Naive B cell (primary cell): ENCODE measurements at regions not wholly inside any gene's neighbourhood (a gene's known extent, or its start where the extent isn't known, plus 50 kb on each side); places are given as distances from the start of the nearest gene placed in this dataset.
"Not testable (repeated sequence)": the region's sequence is repeated elsewhere in the genome, so short reads cannot be mapped to it uniquely, and the experiment has no call there.

Source experiments
- ATAC-seq, 2 donors: fragments of 150-1000 bp; cut with Tn5 transposase; 2 replicates each; pipeline ENCODE4 v1.10.0; 2021; ENCODE audit warnings: low read depth in 2 of 2, mild to moderate bottlenecking in 2 of 2, moderate library complexity in 2 of 2
- DNase-seq: peaks from one replicate; pipeline ENCODE4 v3.0.0; 2022
- H3K27ac Mint-ChIP-seq, 6 donors: one replicate each; pipeline ENCODE4 v1.8.0; 2020 to 2022; ENCODE audit warnings: mild to moderate bottlenecking in 6 of 6, mixed read lengths in 6 of 6, moderate library complexity in 5 of 6, inconsistent platforms in 2 of 6
- H3K27me3 Mint-ChIP-seq, 3 donors: one replicate each; pipeline ENCODE4 v1.8.0; 2021 to 2022; ENCODE audit warnings: mixed read lengths in 3 of 3, mild to moderate bottlenecking in 1 of 3
- H3K36me3 Mint-ChIP-seq, 2 donors: one replicate each; pipeline ENCODE4 v1.8.0; 2020 to 2022; ENCODE audit warnings: mixed read lengths in 2 of 2, inconsistent platforms in 1 of 2, mild to moderate bottlenecking in 1 of 2
- H3K4me1 Mint-ChIP-seq, 3 donors: one replicate each; pipeline ENCODE4 v1.8.0; 2020 to 2022; ENCODE audit warnings: mixed read lengths in 3 of 3, inconsistent platforms in 1 of 3, mild to moderate bottlenecking in 1 of 3, moderate library complexity in 1 of 3
- H3K4me3 Mint-ChIP-seq, 8 donors: one replicate each; pipeline ENCODE4 v1.8.0; 2020 to 2022; ENCODE audit warnings: mild to moderate bottlenecking in 8 of 8, mixed read lengths in 8 of 8, moderate library complexity in 8 of 8, inconsistent platforms in 2 of 8
- H3K9me3 Mint-ChIP-seq, 7 donors: one replicate each; pipeline ENCODE4 v1.8.0; 2020 to 2022; ENCODE audit warnings: mixed read lengths in 7 of 7, mild to moderate bottlenecking in 5 of 7, inconsistent platforms in 2 of 7, moderate library complexity in 1 of 7

GRCh38 chr13:101003566-101003965 lies 329.0 kb upstream of the TMTC4 start:
- Mint-ChIP-seq H3K27me3 (no peaks in the 10 kb centered on the region), H3K27ac (no peak overlapping the region), H3K9me3 (peaks cover 0 to 8% (median 2%) of the 10 kb centered on the region in 7 donors), H3K4me3 (no peak overlapping the region), H3K36me3 (no peaks in the 10 kb centered on the region), H3K4me1 (no peaks in the 10 kb centered on the region)
- DNase-seq (no peak), ATAC-seq (no peak)

GRCh38 chr13:100989392-100989791 lies 314.8 kb upstream of the TMTC4 start:
- Mint-ChIP-seq H3K27ac (no peak overlapping the region), H3K9me3 (peaks cover 0 to 33% (median 9%) of the 10 kb centered on the region in 7 donors), H3K4me3 (no peak overlapping the region), H3K27me3 (no peaks in the 10 kb centered on the region), H3K36me3 (no peaks in the 10 kb centered on the region), H3K4me1 (no peaks in the 10 kb centered on the region)
- no peak for DNase-seq
- no peak for ATAC-seq

GRCh38 chr13:100988921-100989320 lies 314.3 kb upstream of the TMTC4 start:
- H3K4me1 Mint-ChIP-seq, result no peaks in the 10 kb centered on the region
- no peaks in the 10 kb centered on the region for H3K36me3 Mint-ChIP-seq
- ATAC-seq (no peak), DNase-seq (no peak)
- no peak overlapping the region for H3K27ac Mint-ChIP-seq
- no peaks in the 10 kb centered on the region for H3K27me3 Mint-ChIP-seq
- no peak overlapping the region for H3K4me3 Mint-ChIP-seq
- peaks cover 0 to 31% (median 7%) of the 10 kb centered on the region in 7 donors for H3K9me3 Mint-ChIP-seq

GRCh38 chr13:100987948-100988347 lies 313.4 kb upstream of the TMTC4 start:
- peak overlapping the region in 1 of 6 donors; percentile 65 for H3K27ac Mint-ChIP-seq
- no peaks in the 10 kb centered on the region for H3K27me3 Mint-ChIP-seq
- no peaks in the 10 kb centered on the region for H3K4me1 Mint-ChIP-seq
- ATAC-seq (no peak), DNase-seq (no peak)
- H3K4me3 Mint-ChIP-seq, result peak overlapping the region in 1 of 8 donors; percentile 48
- H3K9me3 Mint-ChIP-seq, result peaks cover 0 to 24% (median 4%) of the 10 kb centered on the region in 7 donors
- H3K36me3 Mint-ChIP-seq, result no peaks in the 10 kb centered on the region

GRCh38 chr13:100986571-100986970 lies 312.0 kb upstream of the TMTC4 start:
- no peaks in the 10 kb centered on the region for H3K27me3 Mint-ChIP-seq
- no peak for ATAC-seq
- no peak for DNase-seq
- no peaks in the 10 kb centered on the region for H3K4me1 Mint-ChIP-seq
- no peak overlapping the region for H3K4me3 Mint-ChIP-seq
- no peak overlapping the region for H3K27ac Mint-ChIP-seq
- no peaks in the 10 kb centered on the region for H3K36me3 Mint-ChIP-seq
- H3K9me3 Mint-ChIP-seq, result peaks cover 0 to 12% (median under 1%) of the 10 kb centered on the region in 7 donors

GRCh38 chr13:100984085-100984705 lies 309.6 kb upstream of the TMTC4 start:
- no peaks in the 10 kb centered on the region for H3K4me1 Mint-ChIP-seq
- H3K4me3 Mint-ChIP-seq, result no peak overlapping the region
- DNase-seq, result no peak
- H3K9me3 Mint-ChIP-seq, result peaks cover 0 to 10% (median 0%) of the 10 kb centered on the region in 7 donors
- H3K36me3 Mint-ChIP-seq, result no peaks in the 10 kb centered on the region
- no peak overlapping the region for H3K27ac Mint-ChIP-seq
- no peaks in the 10 kb centered on the region for H3K27me3 Mint-ChIP-seq
- no peak for ATAC-seq

- peaks cover 0 to 3% (median 0%) of the 10 kb centered on the region in 3 donors for H3K27me3 Mint-ChIP-seq
- no peaks in the 10 kb centered on the region for H3K4me1 Mint-ChIP-seq
Measured at GRCh38 chr13:100983111-100983510, 308.5 kb upstream of the TMTC4 start.

GRCh38 chr13:100980171-100980570 lies 305.6 kb upstream of the TMTC4 start:
- Mint-ChIP-seq H3K4me3 (no peak overlapping the region), H3K27ac (no peak overlapping the region), H3K9me3 (peaks cover 0 to 8% (median 0%) of the 10 kb centered on the region in 7 donors), H3K4me1 (no peaks in the 10 kb centered on the region), H3K36me3 (no peaks in the 10 kb centered on the region), H3K27me3 (peaks cover 0 to 6% (median 0%) of the 10 kb centered on the region in 3 donors)
- no peak for DNase-seq
- ATAC-seq, result no peak

More at GRCh38 chr13:100983111-100983510, 308.5 kb upstream of the TMTC4 start:
- ATAC-seq (no peak), DNase-seq (no peak)
- Mint-ChIP-seq H3K27ac (no peak overlapping the region), H3K9me3 (peaks cover 0 to 10% (median 0%) of the 10 kb centered on the region in 7 donors), H3K4me3 (no peak overlapping the region), H3K36me3 (no peaks in the 10 kb centered on the region)

- H3K4me1 Mint-ChIP-seq, result no peaks in the 10 kb centered on the region
- no peak overlapping the region for H3K27ac Mint-ChIP-seq
- ATAC-seq (no peak), DNase-seq (no peak)
- peaks cover 0 to 6% (median 0%) of the 10 kb centered on the region in 3 donors for H3K27me3 Mint-ChIP-seq
- no peak overlapping the region for H3K4me3 Mint-ChIP-seq
- H3K9me3 Mint-ChIP-seq, result peaks cover 0 to 14% (median 2%) of the 10 kb centered on the region in 7 donors
- no peaks in the 10 kb centered on the region for H3K36me3 Mint-ChIP-seq
Measured at GRCh38 chr13:100977841-100978240, 303.2 kb upstream of the TMTC4 start.

- Mint-ChIP-seq H3K9me3 (peaks cover 0 to 22% (median 6%) of the 10 kb centered on the region in 7 donors), H3K4me1 (no peaks in the 10 kb centered on the region), H3K36me3 (no peaks in the 10 kb centered on the region), H3K4me3 (no peak overlapping the region), H3K27me3 (peaks cover 0 to 6% (median 0%) of the 10 kb centered on the region in 3 donors), H3K27ac (no peak overlapping the region)
- ATAC-seq (no peak), DNase-seq (no peak)
Measured at GRCh38 chr13:100976993-100977392, 302.4 kb upstream of the TMTC4 start.

GRCh38 chr13:100975666-100976065 lies 301.1 kb upstream of the TMTC4 start:
- not testable (repeated sequence) for H3K27me3 Mint-ChIP-seq, H3K36me3 Mint-ChIP-seq, H3K4me3 Mint-ChIP-seq, ATAC-seq, H3K4me1 Mint-ChIP-seq, DNase-seq, H3K27ac Mint-ChIP-seq
- peaks cover 0 to 24% (median 6%) of the 10 kb centered on the region in 7 donors for H3K9me3 Mint-ChIP-seq

GRCh38 chr13:100962585-100962984 lies 288.0 kb upstream of the TMTC4 start:
- Mint-ChIP-seq H3K9me3 (peaks cover 3 to 20% (median 9%) of the 10 kb centered on the region in 7 donors), H3K36me3 (no peaks in the 10 kb centered on the region), H3K4me3 (no peak overlapping the region), H3K4me1 (no peaks in the 10 kb centered on the region), H3K27me3 (no peaks in the 10 kb centered on the region), H3K27ac (no peak overlapping the region)
- no peak for DNase-seq
- no peak for ATAC-seq

GRCh38 chr13:100961186-100961585 lies 286.6 kb upstream of the TMTC4 start:
- Mint-ChIP-seq H3K27ac (no peak overlapping the region), H3K4me3 (no peak overlapping the region), H3K9me3 (peaks cover 0 to 17% (median 6%) of the 10 kb centered on the region in 7 donors), H3K4me1 (no peaks in the 10 kb centered on the region), H3K36me3 (no peaks in the 10 kb centered on the region), H3K27me3 (no peaks in the 10 kb centered on the region)
- DNase-seq (no peak), ATAC-seq (no peak)

GRCh38 chr13:100958831-100959230 lies 284.2 kb upstream of the TMTC4 start:
- H3K36me3 Mint-ChIP-seq, result no peaks in the 10 kb centered on the region
- no peak for ATAC-seq
- H3K4me3 Mint-ChIP-seq, result no peak overlapping the region
- no peaks in the 10 kb centered on the region for H3K4me1 Mint-ChIP-seq
- DNase-seq, result no peak
- peak overlapping the region in 1 of 6 donors; percentile 19 for H3K27ac Mint-ChIP-seq
- peaks cover 0 to 17% (median 7%) of the 10 kb centered on the region in 7 donors for H3K9me3 Mint-ChIP-seq
- H3K27me3 Mint-ChIP-seq, result no peaks in the 10 kb centered on the region
